HepG2 (cell line): ENCODE measurements at regions not wholly inside any gene's neighbourhood (a gene's known extent, or its start where the extent isn't known, plus 50 kb on each side); places are given as distances from the start of the nearest gene placed in this dataset.
A peak's percentile ranks its signal among the peaks of the same experiment; 100 is the strongest.
"Not testable (repeated sequence)": the region's sequence is repeated elsewhere in the genome, so short reads cannot be mapped to it uniquely, and the experiment has no call there.

ENCODE experiments used
- ATAC-seq: fragments of 200-7000 bp; cut with Tn5 transposase; 3 replicates; pipeline ENCODE4 v1.9.1; 2020; ENCODE audit warnings: mild to moderate bottlenecking, moderate library complexity
- BruUV-seq: library from RNA; stranded (reverse); fragments of 400-500 nt; replicated peaks from 2 replicates; lab custom pipeline; 2021; lab: Mats Ljungman, UMichigan
- CTCF ChIA-PET: fragments of 300-600 bp; formaldehyde crosslinking; extraction: SDS; loops from one replicate; lab custom pipeline; 2021; ENCODE audit warnings: low total read pairs, inconsistent platforms, low intra/inter-chr PET ratio; lab: Yijun Ruan, JAX
- POLR2A ChIA-PET: fragments of 350-600 bp; sonication (Branson Sonifier 250); formaldehyde crosslinking; loops from one replicate; lab custom pipeline; 2020; ENCODE audit warnings: antibody characterized with exemption, inconsistent platforms; lab: Yijun Ruan, JAX
- DNase-seq: peaks from one replicate; pipeline ENCODE4 v3.0.0-alpha.2; 2015; ENCODE audit warnings: low spot score
- FAIRE-seq: peaks from 3 replicates; lab custom pipeline; 2011; peaks lifted over from hg19 to GRCh38; lab: Jason Lieb, UNC
- H2AFZ ChIP-seq: one replicate; pipeline ENCODE4 v1.6.1; 2011; ENCODE audit warnings: low read length, inconsistent platforms
- H3K27ac ChIP-seq: fragments of 300-600 bp; 3 replicates; pipeline ENCODE4 v1.8.0; 2011; ENCODE audit warnings: mixed run types, mild to moderate bottlenecking, mixed read lengths, low read length, inconsistent platforms; ENCODE audit not compliant: insufficient read depth; ENCODE audit errors: extremely low read length
- H3K27me3 ChIP-seq, 2 experiments: fragments of 200-600 bp in 1 of 2; 2 replicates in 1 of 2; 3 replicates in 1 of 2; pipeline versions ENCODE4 v1.6.0 to v1.8.0; 2011; ENCODE audit warnings: low read length in 2 of 2, mild to moderate bottlenecking in 2 of 2, moderate library complexity in 2 of 2, inconsistent platforms in 1 of 2; ENCODE audit not compliant: insufficient read depth in 2 of 2, control insufficient read depth in 1 of 2
- H3K36me3 ChIP-seq, 2 experiments: fragments of 200-600 bp in 1 of 2; replicated peaks in 1 of 2; 2 replicates in 1 of 2; 3 replicates in 1 of 2; pipeline versions ENCODE4 v1.5.1 to v1.8.0; 2011; ENCODE audit warnings: low read length in 2 of 2, inconsistent platforms in 1 of 2; ENCODE audit not compliant: insufficient read depth in 2 of 2, control insufficient read depth in 1 of 2
- H3K4me1 ChIP-seq: 2 replicates; pipeline ENCODE4 v1.5.1; 2012; ENCODE audit warnings: low read length, inconsistent platforms; ENCODE audit not compliant: insufficient read depth
- H3K4me2 ChIP-seq: 2 replicates; pipeline ENCODE4 v1.6.0; 2011; ENCODE audit warnings: low read depth, low read length, inconsistent platforms
- H3K4me3 ChIP-seq, 3 experiments: fragments of 200-600 bp in 1 of 3; sonication (generic), shearing (Covaris generic) in 1 of 3; replicated peaks in 1 of 3; 2 replicates each; pipeline ENCODE4 v1.5.1; 2011 to 2016; ENCODE audit warnings: low read length in 3 of 3, inconsistent platforms in 2 of 3, low read depth in 2 of 3, mild to moderate bottlenecking in 2 of 3, control low read depth in 1 of 3, mixed read lengths in 1 of 3; ENCODE audit not compliant: insufficient read depth in 1 of 3
- H3K79me2 ChIP-seq: one replicate; pipeline ENCODE4 v1.6.1; 2011; ENCODE audit warnings: low read length, inconsistent platforms; ENCODE audit not compliant: insufficient read depth
- H3K9ac ChIP-seq: 2 replicates; pipeline ENCODE4 v1.6.0; 2011; ENCODE audit warnings: mild to moderate bottlenecking, low read depth, low read length, inconsistent platforms; ENCODE audit not compliant: insufficient read depth
- H3K9me3 ChIP-seq: 2 replicates; pipeline ENCODE4 v1.5.1; 2012; ENCODE audit warnings: mild to moderate bottlenecking, low read length
- H4K20me1 ChIP-seq: 2 replicates; pipeline ENCODE4 v1.6.0; 2011; ENCODE audit warnings: inconsistent platforms, mild to moderate bottlenecking, low read length, moderate library complexity; ENCODE audit not compliant: insufficient read depth
- HIC2 ChIP-seq: sonication (generic); formaldehyde crosslinking; IDR thresholded peaks from 2 replicates; pipeline ENCODE4 v1.9.0; 2022; ENCODE audit warnings: low read depth, missing genetic modification reagents
- HNRNPH1 ChIP-seq: fragments of 200-400 bp; formaldehyde crosslinking; optimal IDR thresholded peaks from 2 replicates; pipeline ENCODE3; 2017; ENCODE audit warnings: mild to moderate bottlenecking, low read depth, low read length
- KDM2A ChIP-seq: sonication (generic); formaldehyde crosslinking; IDR thresholded peaks from 2 replicates; pipeline ENCODE4 v1.4.0; 2020; ENCODE audit warnings: low read depth, missing genetic modification reagents, borderline replicate concordance
- KLF16 ChIP-seq, 2 experiments: sonication (generic) in 1 of 2; formaldehyde crosslinking in 1 of 2; IDR thresholded peaks; 2 replicates each; pipeline versions ENCODE4 v1.6.1 to v1.8.0; 2016 to 2023; ENCODE audit warnings: missing genetic modification reagents in 2 of 2, missing compliant biosample characterization in 1 of 2
- TP53 ChIP-seq: sonication (generic); formaldehyde crosslinking; conservative IDR thresholded peaks from 2 replicates; pipeline ENCODE4 v1.4.0; 2020; ENCODE audit warnings: missing genetic modification reagents
- ZNF264 ChIP-seq: sonication (generic); formaldehyde crosslinking; IDR thresholded peaks from 2 replicates; pipeline ENCODE4 v1.4.0; 2020; ENCODE audit warnings: missing genetic modification reagents
- ZNF629 ChIP-seq: sonication (generic); formaldehyde crosslinking; conservative IDR thresholded peaks from 2 replicates; pipeline ENCODE4 v1.5.0; 2020; ENCODE audit warnings: missing genetic modification reagents
- ZSCAN25 ChIP-seq: sonication (generic); formaldehyde crosslinking; IDR thresholded peaks from 2 replicates; pipeline ENCODE4 v1.8.0; 2022; ENCODE audit warnings: mild to moderate bottlenecking, missing genetic modification reagents
- WGBS: methylation state at CpG from one replicate; pipeline ENCODE4 v1.1.6; 2017; ENCODE audit warnings: low lambda C conversion rate; 5-methylcytosine and 5-hydroxymethylcytosine counted together
- in situ Hi-C: cut with HindIII; loops from 2 replicates; pipeline ENCODE4 v1.10.0; 2017; ENCODE audit warnings: low pct_unique_long_range_greater_than_20kb; ENCODE audit not compliant: extremely low pct_ligation_motif_present
- intact Hi-C: fragments of 100-400 bp; cut with micrococcal nuclease; formaldehyde crosslinking; loops from one replicate; pipeline ENCODE4 v1.10.0; 2022; ENCODE audit not compliant: unreplicated experiment

GRCh38 chr5:104325356-104325755 is 762.8 kb upstream of the NUDT12 start:
- Histone ChIP-seq H3K4me1 (no peaks in the 10 kb centered on the region), H2AFZ (no peak overlapping the region), H4K20me1 (no peaks in the 10 kb centered on the region), H3K27me3 (no peaks in the 10 kb centered on the region), H3K36me3 (no peaks in the 10 kb centered on the region), H3K9ac (no peak overlapping the region), H3K4me3 (no peak overlapping the region), H3K9me3 (no peaks in the 10 kb centered on the region), H3K27ac (no peak overlapping the region), H3K79me2 (no peaks in the 10 kb centered on the region), H3K4me2 (no peak overlapping the region)
- POLR2A ChIA-PET: no interaction called here
- no peak for DNase-seq
- TF ChIP-seq KLF16 (CRISPR knock-in tag; IDR thresholded peaks at IDR 0.05) (no peak), ZNF629 (no peak), KDM2A (CRISPR knock-in tag) (no peak), HIC2 (CRISPR knock-in tag) (no peak), HNRNPH1 (no peak), ZNF264 (CRISPR knock-in tag) (no peak), ZSCAN25 (CRISPR knock-in tag) (no peak)
- in situ Hi-C loops (no loop called here), intact Hi-C loops (no loop called here)
- CTCF ChIA-PET: no interaction called here
- ATAC-seq: no peak
- BruUV-seq: no TSS peak
- no peak for FAIRE-seq
- 39% methylated on average over 2 of the region's 2 CpGs for WGBS

- BruUV-seq, ATAC-seq, in situ Hi-C loops, CTCF ChIA-PET, H3K4me2 ChIP-seq, H3K79me2 ChIP-seq, DNase-seq, POLR2A ChIA-PET, H4K20me1 ChIP-seq, H3K27me3 ChIP-seq, intact Hi-C loops, H3K27ac ChIP-seq, H3K36me3 ChIP-seq, H3K9ac ChIP-seq, H3K4me3 ChIP-seq, H2AFZ ChIP-seq, H3K4me1 ChIP-seq, FAIRE-seq: not testable (repeated sequence)
- peak; percentile 82; the same call in 1 of the 2 replicates for TF ChIP-seq TP53
- peaks cover 10% of the 10 kb centered on the region; the same call in 1 of the 2 replicates for H3K9me3 ChIP-seq
Observed at GRCh38 chr5:104316676-104317075, 754.1 kb upstream of the NUDT12 start.
